Activated naive CD4-positive, alpha-beta T cell treated with anti-CD3 and anti-CD28 coated beads, Interleukin-2, amount 10 ng/mL, durations not matched to agents 7 days and 5 days (primary cell): ENCODE measurements at regions not wholly inside any gene's neighbourhood (a gene's known extent, or its start where the extent isn't known, plus 50 kb on each side); places are given as distances from the start of the nearest gene placed in this dataset.

Experiments
- CTCF ChIA-PET: fragments of 350-600 bp; sonication (Branson Sonifier 250); formaldehyde crosslinking; loops from one replicate; lab custom pipeline; 2021; ENCODE audit warnings: antibody characterized with exemption; lab: Charles Lee
- DNase-seq: peaks from one replicate; pipeline ENCODE4 v3.0.0-alpha.2; 2020
- H3K27ac Mint-ChIP-seq: one replicate; pipeline ENCODE4 v1.8.0; 2021; ENCODE audit warnings: mild to moderate bottlenecking, moderate library complexity, mixed read lengths
- H3K27me3 Mint-ChIP-seq: one replicate; pipeline ENCODE4 v1.8.0; 2021; ENCODE audit warnings: mild to moderate bottlenecking, mixed read lengths
- H3K36me3 Mint-ChIP-seq: one replicate; pipeline ENCODE4 v1.8.0; 2021; ENCODE audit warnings: mixed read lengths
- H3K4me1 Mint-ChIP-seq: one replicate; pipeline ENCODE4 v1.8.0; 2021; ENCODE audit warnings: mixed read lengths
- H3K4me3 Mint-ChIP-seq: one replicate; pipeline ENCODE4 v1.8.0; 2021; ENCODE audit warnings: mild to moderate bottlenecking, moderate library complexity, mixed read lengths
- H3K9me3 Mint-ChIP-seq: one replicate; pipeline ENCODE4 v1.8.0; 2021; ENCODE audit warnings: mixed read lengths

DNA sequence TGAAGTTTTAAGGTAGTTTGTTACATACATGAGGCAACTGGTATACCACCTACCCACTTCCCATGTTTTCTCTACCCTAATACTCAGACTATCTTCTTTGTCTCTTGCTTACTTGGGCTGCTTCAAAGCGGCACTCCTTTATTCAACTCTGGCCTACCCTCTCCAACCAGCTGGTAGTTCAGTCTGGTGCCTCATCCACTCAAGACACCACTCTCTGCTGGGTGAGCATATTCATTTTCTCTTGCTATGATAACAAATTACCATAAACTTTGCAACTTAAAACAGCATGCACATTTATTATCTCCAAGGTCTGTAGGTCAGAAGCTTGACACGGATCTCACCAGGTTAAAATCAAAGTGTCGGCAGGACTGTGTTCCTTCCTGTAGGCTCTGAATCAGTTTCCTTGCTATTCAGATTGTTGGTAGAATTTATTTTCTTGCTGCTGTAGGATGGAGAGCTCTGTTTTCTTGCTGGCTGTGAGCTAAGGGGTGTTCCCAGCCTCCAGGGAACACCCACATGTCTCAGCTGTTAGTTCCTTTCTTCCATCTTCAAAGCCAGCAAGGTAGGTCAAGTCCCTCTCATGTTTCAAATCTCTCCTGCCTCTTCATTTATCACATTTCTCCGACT lies 666.0 kb downstream of the DIAPH3 start:
- H3K27me3 Mint-ChIP-seq, result no peaks in the 10 kb centered on the region
- CTCF ChIA-PET, result no interaction called here

DNA sequence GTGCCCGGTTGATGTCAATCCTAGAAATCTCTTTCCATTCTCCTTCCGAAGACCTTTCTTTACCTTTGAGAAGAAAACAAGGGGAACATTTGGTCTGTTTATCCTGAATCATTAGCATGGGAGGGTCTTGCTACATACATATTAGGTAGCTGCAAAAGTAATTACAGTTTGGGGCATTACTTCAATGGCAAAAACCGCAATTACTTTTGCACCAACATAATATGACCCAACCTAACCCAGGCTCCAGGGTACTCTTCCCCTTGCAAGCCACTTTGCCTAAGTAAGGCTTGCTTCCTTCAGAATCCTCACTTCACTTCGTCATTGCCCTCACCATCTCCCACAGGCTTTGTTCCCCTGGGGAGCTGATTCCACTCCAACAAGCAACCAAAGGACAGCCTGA lies 662.7 kb downstream of the DIAPH3 start:
- CTCF ChIA-PET, result no interaction called here
- no peaks in the 10 kb centered on the region for H3K36me3 Mint-ChIP-seq
- no peaks in the 10 kb centered on the region for H3K4me1 Mint-ChIP-seq
- H3K27ac Mint-ChIP-seq, result no peak overlapping the region
- H3K4me3 Mint-ChIP-seq, result no peak overlapping the region
- H3K9me3 Mint-ChIP-seq, result no peaks in the 10 kb centered on the region
- H3K27me3 Mint-ChIP-seq, result peaks cover 4% of the 10 kb centered on the region
- DNase-seq, result no peak

More for the DNA sequence above, 666.0 kb downstream of the DIAPH3 start:
- Mint-ChIP-seq H3K4me3 (no peak overlapping the region), H3K27ac (no peak overlapping the region), H3K36me3 (no peaks in the 10 kb centered on the region), H3K4me1 (peaks cover 6% of the 10 kb centered on the region), H3K9me3 (no peaks in the 10 kb centered on the region)
- DNase-seq, result no peak

DNA sequence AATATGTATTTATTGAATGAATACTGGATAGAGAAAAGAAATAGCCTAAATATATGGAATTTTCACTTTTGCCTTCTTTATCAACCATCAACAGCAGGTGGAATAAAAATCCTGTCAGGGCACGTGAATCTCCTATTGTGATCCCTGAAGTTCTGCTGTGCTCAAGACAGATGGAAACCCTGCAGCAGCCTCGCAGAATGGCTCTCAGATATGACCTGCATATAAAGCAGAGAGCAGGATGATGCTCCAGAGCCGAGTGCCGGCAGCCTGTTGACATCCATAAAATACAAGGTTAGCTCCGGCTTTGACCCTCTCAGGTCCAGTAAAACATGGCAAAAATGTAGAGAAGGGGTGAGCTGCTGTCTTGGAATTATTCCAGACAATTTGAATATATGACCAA lies 659.3 kb downstream of the DIAPH3 start:
- peaks cover 4% of the 10 kb centered on the region for H3K27me3 Mint-ChIP-seq
- no peaks in the 10 kb centered on the region for H3K9me3 Mint-ChIP-seq
- no peaks in the 10 kb centered on the region for H3K36me3 Mint-ChIP-seq
- no peaks in the 10 kb centered on the region for H3K4me1 Mint-ChIP-seq
- no peak overlapping the region for H3K4me3 Mint-ChIP-seq
- DNase-seq, result no peak
- CTCF ChIA-PET, result no interaction called here
- H3K27ac Mint-ChIP-seq, result no peak overlapping the region

DNA sequence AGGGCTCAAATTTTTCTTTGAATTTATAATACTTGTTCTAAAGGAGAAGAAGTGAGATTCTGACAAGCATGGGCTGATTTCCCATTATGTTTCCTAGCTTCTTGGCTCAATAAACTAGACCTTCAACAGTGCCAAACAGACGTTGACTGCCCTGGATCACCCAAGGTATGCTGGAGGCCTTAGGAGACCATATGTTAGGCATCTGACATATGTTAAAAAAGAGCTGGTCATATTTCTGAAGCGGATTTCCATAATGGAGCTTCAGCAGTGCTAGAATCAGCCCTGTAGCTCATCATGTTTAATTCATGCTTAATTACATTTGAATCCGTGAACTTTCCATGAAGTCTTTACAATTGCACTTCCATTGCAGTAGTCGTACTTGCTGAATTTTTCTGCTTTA lies 653.3 kb downstream of the DIAPH3 start:
- H3K4me1 Mint-ChIP-seq, result no peaks in the 10 kb centered on the region
- H3K27me3 Mint-ChIP-seq, result no peaks in the 10 kb centered on the region
- DNase-seq, result no peak
- CTCF ChIA-PET, result no interaction called here
- no peak overlapping the region for H3K4me3 Mint-ChIP-seq
- H3K36me3 Mint-ChIP-seq, result no peaks in the 10 kb centered on the region
- H3K27ac Mint-ChIP-seq, result no peak overlapping the region
- H3K9me3 Mint-ChIP-seq, result no peaks in the 10 kb centered on the region

DNA sequence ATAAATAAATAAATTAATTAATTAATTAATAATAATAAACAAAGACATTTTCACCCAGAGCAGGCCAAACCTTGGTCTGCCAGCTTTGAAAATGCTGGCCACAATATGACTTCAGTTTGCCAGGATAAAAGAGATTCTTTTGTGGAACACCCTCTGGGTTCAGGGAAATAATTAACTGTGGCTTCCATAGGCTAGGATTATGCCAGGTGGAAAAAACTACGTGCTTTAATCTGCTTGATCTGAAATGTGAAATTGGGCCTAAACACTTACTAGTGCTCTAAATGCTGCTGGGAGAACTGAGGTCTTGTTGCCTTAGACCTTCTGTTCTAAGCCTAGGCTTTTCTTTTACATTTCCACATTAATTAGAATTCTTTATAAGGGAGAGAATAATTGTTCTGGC lies 650.0 kb downstream of the DIAPH3 start:
- Mint-ChIP-seq H3K36me3 (no peaks in the 10 kb centered on the region), H3K4me1 (no peaks in the 10 kb centered on the region), H3K27me3 (no peaks in the 10 kb centered on the region), H3K4me3 (no peak overlapping the region), H3K27ac (no peak overlapping the region), H3K9me3 (no peaks in the 10 kb centered on the region)
- no peak for DNase-seq
- CTCF ChIA-PET, result no interaction called here

DNA sequence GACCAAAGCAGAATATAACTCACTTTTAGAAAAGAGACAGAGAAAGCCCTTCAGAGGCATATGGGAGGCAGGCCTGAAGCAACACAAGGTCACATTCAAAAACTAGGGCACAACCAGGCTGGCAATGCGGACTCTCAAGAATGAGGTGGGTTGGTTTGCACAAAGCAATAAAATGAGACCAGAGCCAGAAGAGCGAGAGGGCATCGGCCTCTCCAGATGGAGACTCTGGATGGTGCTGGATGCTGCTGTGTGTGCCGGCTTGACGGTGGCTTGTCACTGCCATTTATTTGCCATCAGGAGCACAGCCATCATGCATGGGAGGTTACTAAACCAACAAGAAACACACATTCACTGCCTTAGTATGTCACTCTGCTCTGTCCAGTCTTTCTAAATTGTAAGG lies 649.4 kb downstream of the DIAPH3 start:
- CTCF ChIA-PET, result no interaction called here
- Mint-ChIP-seq H3K27ac (no peak overlapping the region), H3K4me3 (no peak overlapping the region), H3K9me3 (no peaks in the 10 kb centered on the region), H3K36me3 (no peaks in the 10 kb centered on the region), H3K27me3 (no peaks in the 10 kb centered on the region), H3K4me1 (no peaks in the 10 kb centered on the region)
- no peak for DNase-seq

DNA sequence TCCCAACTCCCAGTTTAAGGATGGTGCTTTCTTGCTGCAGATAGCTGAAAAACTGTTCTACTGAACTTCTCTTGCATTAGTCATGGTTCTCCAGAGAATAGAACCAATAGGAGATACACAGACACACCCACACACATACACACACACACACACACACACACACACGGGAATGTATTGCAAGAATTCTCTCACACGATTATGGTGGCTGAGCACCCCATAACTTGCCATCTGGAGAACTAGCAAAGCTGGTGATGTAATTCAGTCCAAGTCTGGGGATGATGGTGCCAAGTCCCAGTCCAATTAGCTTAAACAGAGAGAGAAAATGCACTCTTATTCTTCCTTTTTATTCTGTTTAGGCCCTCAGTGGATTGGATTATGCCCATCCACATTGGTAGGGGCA lies 643.9 kb downstream of the DIAPH3 start:
- Mint-ChIP-seq H3K4me3 (no peak overlapping the region), H3K9me3 (no peaks in the 10 kb centered on the region), H3K4me1 (no peaks in the 10 kb centered on the region), H3K27ac (no peak overlapping the region), H3K36me3 (no peaks in the 10 kb centered on the region), H3K27me3 (no peaks in the 10 kb centered on the region)
- CTCF ChIA-PET, result no interaction called here
- no peak for DNase-seq

DNA sequence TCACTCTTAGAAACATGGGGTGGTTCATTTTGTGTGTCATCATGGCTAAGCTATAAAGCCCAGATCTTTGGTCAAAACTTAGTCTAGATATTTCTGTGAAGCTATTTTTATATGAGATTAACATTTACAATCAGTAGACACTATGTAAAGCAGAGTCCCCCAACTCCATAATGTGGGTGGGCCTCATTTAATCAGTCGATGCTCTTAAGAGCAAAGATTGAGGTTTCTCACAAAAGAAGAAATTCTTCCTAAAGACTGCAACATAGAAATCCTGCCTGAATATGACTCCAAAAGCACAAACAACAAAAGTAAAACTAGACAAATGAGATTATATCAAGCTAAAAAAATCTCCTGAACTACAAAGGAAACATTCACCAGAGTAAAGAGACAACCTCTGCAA lies 642.2 kb downstream of the DIAPH3 start:
- H3K4me1 Mint-ChIP-seq, result no peaks in the 10 kb centered on the region
- H3K4me3 Mint-ChIP-seq, result no peak overlapping the region
- H3K27me3 Mint-ChIP-seq, result no peaks in the 10 kb centered on the region
- no peaks in the 10 kb centered on the region for H3K36me3 Mint-ChIP-seq
- H3K27ac Mint-ChIP-seq, result no peak overlapping the region
- no peaks in the 10 kb centered on the region for H3K9me3 Mint-ChIP-seq
- DNase-seq, result no peak
- CTCF ChIA-PET, result no interaction called here

DNA sequence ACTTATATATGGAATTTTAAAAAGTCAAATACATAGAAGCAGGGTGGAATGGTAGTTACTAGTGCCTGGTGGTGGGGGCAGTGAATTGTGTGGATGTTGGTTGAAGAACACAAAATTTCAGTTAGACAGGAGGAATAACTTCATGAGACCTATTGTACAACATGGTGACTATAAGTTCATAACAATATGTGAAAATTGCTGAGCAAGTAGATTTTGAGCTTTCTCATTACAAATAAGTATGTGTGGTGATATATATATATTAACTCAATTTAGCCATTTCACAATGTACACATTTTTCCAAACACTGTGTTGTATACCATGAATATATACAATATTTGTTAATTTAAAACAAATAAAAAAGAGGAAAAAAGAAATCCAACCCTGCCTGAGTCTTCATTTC lies 641.1 kb downstream of the DIAPH3 start:
- Mint-ChIP-seq H3K27ac (no peak overlapping the region), H3K9me3 (no peaks in the 10 kb centered on the region), H3K4me3 (no peak overlapping the region), H3K4me1 (no peaks in the 10 kb centered on the region), H3K36me3 (no peaks in the 10 kb centered on the region), H3K27me3 (peaks cover 3% of the 10 kb centered on the region)
- CTCF ChIA-PET, result no interaction called here
- no peak for DNase-seq

DNA sequence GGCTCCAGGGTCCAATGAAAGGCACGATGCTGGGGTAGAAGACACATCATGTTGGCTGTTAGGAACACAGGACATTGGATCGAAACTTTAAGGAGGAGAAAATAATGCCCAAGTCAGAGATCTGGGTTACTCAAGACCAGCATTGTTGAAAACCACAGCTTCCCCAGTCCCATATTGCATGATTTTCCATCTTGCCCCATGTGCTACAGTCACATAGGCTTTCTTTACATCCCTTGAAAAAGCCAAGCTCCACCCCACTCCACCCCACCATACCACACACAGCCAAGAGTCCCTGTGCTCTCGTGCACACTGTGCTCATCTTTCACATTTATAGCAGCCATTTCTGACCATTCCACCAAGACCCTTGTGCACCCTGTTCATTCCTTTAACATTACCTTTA lies 636.2 kb downstream of the DIAPH3 start:
- Mint-ChIP-seq H3K4me3 (no peak overlapping the region), H3K27ac (no peak overlapping the region)
- CTCF ChIA-PET, result no interaction called here

DNA sequence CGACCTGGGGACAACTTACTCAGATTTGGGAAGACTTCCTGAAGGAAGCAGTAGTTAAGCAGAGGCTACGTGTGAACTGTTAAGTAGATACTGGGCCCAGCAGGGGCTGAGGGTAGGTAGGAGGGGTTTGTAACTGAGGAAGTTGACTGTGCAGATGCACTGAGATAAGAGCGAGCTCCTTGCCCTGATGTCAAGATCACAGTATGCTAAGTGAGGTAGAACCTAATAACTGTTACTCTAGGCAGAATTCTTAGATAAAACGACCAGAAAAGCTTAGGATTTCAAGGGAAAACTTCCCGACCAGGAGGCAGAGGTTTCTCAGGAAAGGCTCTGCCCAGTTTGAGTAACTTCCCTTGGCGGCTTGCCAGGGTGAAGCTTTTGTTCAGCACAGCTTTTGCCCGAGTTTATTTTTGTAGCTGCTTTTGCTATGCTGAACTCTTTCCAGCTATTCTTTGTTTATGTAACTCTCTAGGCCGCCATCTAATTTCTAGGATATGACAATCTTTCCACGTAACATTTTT lies 632.1 kb downstream of the DIAPH3 start:
- Mint-ChIP-seq H3K36me3 (no peaks in the 10 kb centered on the region), H3K27me3 (peaks cover 3% of the 10 kb centered on the region), H3K9me3 (no peaks in the 10 kb centered on the region), H3K4me3 (no peak overlapping the region), H3K27ac (no peak overlapping the region), H3K4me1 (peaks cover 6% of the 10 kb centered on the region)
- CTCF ChIA-PET, result no interaction called here
- DNase-seq, result no peak

More for the DNA sequence above, 636.2 kb downstream of the DIAPH3 start:
- Mint-ChIP-seq H3K9me3 (no peaks in the 10 kb centered on the region), H3K36me3 (no peaks in the 10 kb centered on the region), H3K27me3 (peaks cover 3% of the 10 kb centered on the region), H3K4me1 (peaks cover 6% of the 10 kb centered on the region)
- no peak for DNase-seq

DNA sequence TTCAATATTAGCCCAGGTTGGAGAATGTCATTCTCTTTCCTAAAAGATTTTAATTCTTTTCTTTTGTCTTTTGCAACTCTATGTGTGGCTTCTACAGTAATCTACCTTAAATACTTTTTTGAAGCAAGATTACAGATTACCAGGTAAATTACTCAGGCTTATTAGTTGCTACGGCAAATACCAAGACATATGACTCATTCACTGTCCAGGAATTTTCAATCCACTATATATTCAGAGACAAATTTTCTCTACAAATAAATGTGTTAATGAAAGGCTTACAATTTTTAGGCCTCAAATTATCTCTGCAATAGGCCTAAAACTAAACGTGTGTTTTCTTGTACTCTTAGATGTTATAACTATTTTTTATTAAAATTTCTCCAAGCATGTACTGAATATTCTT lies 631.3 kb downstream of the DIAPH3 start:
- H3K9me3 Mint-ChIP-seq, result no peaks in the 10 kb centered on the region
- H3K4me3 Mint-ChIP-seq, result no peak overlapping the region
- no peak overlapping the region for H3K27ac Mint-ChIP-seq
- peaks cover 6% of the 10 kb centered on the region for H3K4me1 Mint-ChIP-seq
- H3K27me3 Mint-ChIP-seq, result peaks cover 2% of the 10 kb centered on the region
- DNase-seq, result no peak
- H3K36me3 Mint-ChIP-seq, result no peaks in the 10 kb centered on the region
- CTCF ChIA-PET, result no interaction called here

DNA sequence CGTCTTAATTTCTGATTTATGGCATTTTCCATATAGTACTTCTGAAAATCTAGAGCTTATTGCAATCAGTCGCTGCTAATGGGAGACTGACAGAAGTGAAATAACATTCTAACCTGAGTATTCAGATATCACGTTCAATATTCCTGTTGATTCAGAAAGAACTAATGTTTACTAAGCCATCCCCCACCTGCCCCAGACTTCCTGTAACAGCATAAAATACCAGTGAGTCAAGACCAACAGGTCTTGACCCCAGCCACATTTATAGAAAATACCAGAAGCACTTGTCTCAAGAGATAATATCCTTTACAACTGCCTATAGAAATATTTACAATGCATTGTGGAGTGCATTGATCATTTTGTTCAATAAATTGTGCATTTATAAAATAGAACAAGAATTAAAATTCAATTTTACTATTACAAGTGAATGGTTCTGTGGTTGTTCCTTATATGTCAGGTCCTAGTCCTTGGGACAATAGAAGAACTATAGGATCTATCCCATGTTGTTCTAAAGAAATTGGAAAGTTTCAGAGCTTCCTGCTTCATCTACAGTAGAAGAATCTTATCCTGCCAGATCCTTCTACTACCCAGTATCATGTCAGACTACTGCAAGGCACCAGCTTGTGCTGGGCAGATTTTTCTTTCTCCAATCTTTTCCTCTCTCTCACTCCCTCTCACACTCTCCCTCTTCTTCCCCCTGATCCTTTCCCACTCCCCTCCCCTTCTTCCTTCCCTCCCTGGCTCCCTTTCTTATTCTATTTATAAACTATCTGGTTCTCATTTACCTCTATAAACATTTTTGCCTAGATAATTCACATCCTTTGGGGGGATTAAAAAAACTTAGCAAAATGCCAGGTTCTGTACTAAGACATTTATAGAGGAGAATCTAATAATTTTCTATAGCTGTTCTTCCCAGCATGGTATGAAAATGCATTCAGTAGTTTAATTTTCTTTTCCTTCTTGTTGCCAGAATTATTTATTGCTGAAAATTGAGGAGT lies 629.9 kb downstream of the DIAPH3 start:
- Mint-ChIP-seq H3K4me1 (peaks cover 6% of the 10 kb centered on the region), H3K27me3 (no peaks in the 10 kb centered on the region), H3K4me3 (no peak overlapping the region), H3K9me3 (no peaks in the 10 kb centered on the region), H3K36me3 (no peaks in the 10 kb centered on the region), H3K27ac (no peak overlapping the region)
- CTCF ChIA-PET, result no interaction called here
- no peak for DNase-seq

DNA sequence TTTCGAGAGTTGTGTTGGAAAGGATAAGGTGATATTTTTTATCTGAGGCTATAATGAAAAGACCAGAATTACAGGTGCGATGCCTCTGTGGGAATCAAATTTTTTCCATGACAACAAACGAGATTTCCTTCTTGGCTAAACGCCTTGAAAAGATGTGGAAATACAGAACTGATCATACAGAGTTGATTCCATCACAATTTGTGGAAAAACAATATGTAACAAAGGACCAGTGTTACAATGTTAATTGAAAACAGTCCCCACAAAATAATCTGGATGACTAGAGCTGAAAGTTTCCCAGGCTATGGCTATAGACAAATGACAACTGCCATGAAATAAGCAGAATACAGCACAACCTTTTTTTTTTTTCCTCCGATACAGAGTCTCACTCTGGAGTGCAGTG lies 628.9 kb downstream of the DIAPH3 start:
- H3K27ac Mint-ChIP-seq, result no peak overlapping the region
- no peaks in the 10 kb centered on the region for H3K27me3 Mint-ChIP-seq
- no peak overlapping the region for H3K4me3 Mint-ChIP-seq

DNA sequence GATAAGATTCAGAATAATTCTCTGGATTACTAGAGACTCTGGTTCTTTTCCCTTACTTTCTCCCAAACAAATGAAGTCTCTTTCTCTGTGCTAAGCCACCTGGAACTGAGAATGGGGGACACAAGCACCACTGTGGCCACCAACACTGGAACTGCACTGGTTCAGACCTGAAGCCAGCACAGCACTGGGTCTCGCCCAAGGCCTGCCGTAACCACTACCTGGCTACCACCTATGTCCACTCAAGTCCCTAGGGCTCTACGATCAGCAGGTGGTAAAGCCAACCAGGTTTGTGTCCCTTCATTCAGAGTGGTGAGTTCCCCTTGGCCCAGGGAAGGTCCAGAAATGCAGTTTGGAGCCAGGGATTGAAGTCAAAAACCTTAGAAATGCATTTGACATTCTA lies 626.2 kb downstream of the DIAPH3 start:
- H3K36me3 Mint-ChIP-seq, result no peaks in the 10 kb centered on the region
- no peak overlapping the region for H3K27ac Mint-ChIP-seq
- CTCF ChIA-PET, result no interaction called here
- no peak for DNase-seq
- H3K9me3 Mint-ChIP-seq, result no peaks in the 10 kb centered on the region
- no peak overlapping the region for H3K4me3 Mint-ChIP-seq
- H3K4me1 Mint-ChIP-seq, result no peaks in the 10 kb centered on the region
- no peaks in the 10 kb centered on the region for H3K27me3 Mint-ChIP-seq

More for the DNA sequence above, 628.9 kb downstream of the DIAPH3 start:
- CTCF ChIA-PET, result no interaction called here
- peaks cover 6% of the 10 kb centered on the region for H3K4me1 Mint-ChIP-seq
- H3K9me3 Mint-ChIP-seq, result no peaks in the 10 kb centered on the region
- no peak for DNase-seq
- no peaks in the 10 kb centered on the region for H3K36me3 Mint-ChIP-seq
